ENCODE measurements at regions not wholly inside any gene's neighbourhood (a gene's known extent, or its start where the extent isn't known, plus 50 kb on each side); places are given as distances from the start of the nearest gene placed in this dataset.

GRCh38 chrX:40470830-40471429, 109.8 kb upstream of the ATP6AP2 start:
- H3K36me3 ChIP-seq: no peaks in the 10 kb centered on the region
- peaks cover 8 to 11% of the 10 kb centered on the region in 2 experiments for H3K4me1 ChIP-seq (ENCODE audit: control insufficient read depth in 1 of 2, insufficient read depth in 1 of 2, low read depth in 1 of 2, low read length in 1 of 2)
- TF ChIP-seq CTCF (IDR thresholded peaks at IDR 0.05): no peak
- no peaks in the 10 kb centered on the region for H3K9me3 ChIP-seq
- H3K27ac ChIP-seq: no peak overlapping the region
- peaks cover 41% of the 10 kb centered on the region for H3K27me3 ChIP-seq
- no peak overlapping the region for H3K4me3 ChIP-seq (ENCODE audit: low read depth in 1 of 2, low read length in 1 of 2)

GRCh38 chrX:40469316-40469715, 111.5 kb upstream of the ATP6AP2 start:
- Histone ChIP-seq H3K9me3 (no peaks in the 10 kb centered on the region), H3K27me3 (peaks cover 41% of the 10 kb centered on the region), H3K36me3 (no peaks in the 10 kb centered on the region), H3K27ac (no peak overlapping the region), H3K4me1 (ENCODE audit: control insufficient read depth in 1 of 2, insufficient read depth in 1 of 2, low read depth in 1 of 2, low read length in 1 of 2) (peaks cover 8 to 11% of the 10 kb centered on the region in 2 experiments), H3K4me3 (ENCODE audit: low read depth in 1 of 2, low read length in 1 of 2) (no peak overlapping the region)
- no peak for TF ChIP-seq CTCF (IDR thresholded peaks at IDR 0.05)

GRCh38 chrX:40468033-40468846, 112.5 kb upstream of the ATP6AP2 start:
- H3K9me3 ChIP-seq: no peaks in the 10 kb centered on the region
- peaks cover 8 to 11% of the 10 kb centered on the region in 2 experiments for H3K4me1 ChIP-seq (ENCODE audit: control insufficient read depth in 1 of 2, insufficient read depth in 1 of 2, low read depth in 1 of 2, low read length in 1 of 2)
- H3K4me3 ChIP-seq (ENCODE audit: low read depth in 1 of 2, low read length in 1 of 2): peak overlapping the region in 1 of 2 experiments; percentile 37
- TF ChIP-seq CTCF (IDR thresholded peaks at IDR 0.05): no peak
- H3K27ac ChIP-seq: peak overlapping the region; percentile 43
- H3K27me3 ChIP-seq: peaks cover 30% of the 10 kb centered on the region
- H3K36me3 ChIP-seq: no peaks in the 10 kb centered on the region

- Histone ChIP-seq H3K36me3 (no peaks in the 10 kb centered on the region), H3K4me3 (ENCODE audit: low read depth in 1 of 2, low read length in 1 of 2) (peak overlapping the region in 1 of 2 experiments; percentile 37), H3K27ac (peak overlapping the region; percentile 43), H3K27me3 (peaks cover 22% of the 10 kb centered on the region), H3K9me3 (no peaks in the 10 kb centered on the region), H3K4me1 (ENCODE audit: control insufficient read depth in 1 of 2, insufficient read depth in 1 of 2, low read depth in 1 of 2, low read length in 1 of 2) (peaks cover 8 to 11% of the 10 kb centered on the region in 2 experiments)
- no peak for TF ChIP-seq CTCF (IDR thresholded peaks at IDR 0.05)
Observed at GRCh38 chrX:40467454-40467853, 113.3 kb upstream of the ATP6AP2 start.

GRCh38 chrX:40465735-40466551, 114.8 kb upstream of the ATP6AP2 start:
- Histone ChIP-seq H3K4me1 (ENCODE audit: control insufficient read depth in 1 of 2, insufficient read depth in 1 of 2, low read depth in 1 of 2, low read length in 1 of 2) (peaks cover 8 to 11% of the 10 kb centered on the region in 2 experiments), H3K27me3 (peaks cover 10% of the 10 kb centered on the region), H3K4me3 (ENCODE audit: low read depth in 1 of 2, low read length in 1 of 2) (no peak overlapping the region), H3K9me3 (no peaks in the 10 kb centered on the region), H3K27ac (no peak overlapping the region), H3K36me3 (no peaks in the 10 kb centered on the region)
- TF ChIP-seq CTCF (IDR thresholded peaks at IDR 0.05): no peak
